Endothelial cell of umbilical vein (primary cell): ENCODE measurements at regions not wholly inside any gene's neighbourhood (a gene's known extent, or its start where the extent isn't known, plus 50 kb on each side); places are given as distances from the start of the nearest gene placed in this dataset.

Experiments
- MYC ChIP-seq: IDR thresholded peaks from one replicate; pipeline ENCODE4 v1.6.1; 2011; ENCODE audit warnings: mild to moderate bottlenecking, low read depth, low read length
- POLR2A ChIP-seq: IDR thresholded peaks from 2 replicates; pipeline ENCODE4 v1.6.1; 2012; ENCODE audit warnings: low read depth, mild to moderate bottlenecking, control low read depth, low read length

- TF ChIP-seq POLR2A (no peak), MYC (no peak)
Observed at GRCh38 chr9:38201844-38202243, 132.8 kb upstream of the SHB start.
